Inflammatory macrophage (primary cell): ENCODE measurements at regions not wholly inside any gene's neighbourhood (a gene's known extent, or its start where the extent isn't known, plus 50 kb on each side); places are given as distances from the start of the nearest gene placed in this dataset.

Experiments used
- DNase-seq, 2 donors: peaks; one replicate each; pipeline ENCODE4 v3.0.0-alpha.2; 2020 to 2022

- DNase-seq = no peak
These were observed 194.3 kb upstream of the CAMK1G start for GRCh38 chr1:209389258-209389657.

- DNase-seq = no peak
These were observed 193.5 kb upstream of the CAMK1G start for GRCh38 chr1:209389975-209390374.

GRCh38 chr1:209390764-209391163 is 192.8 kb upstream of the CAMK1G start:
- no peak for DNase-seq

- DNase-seq = no peak
These were observed 191.7 kb upstream of the CAMK1G start for GRCh38 chr1:209391792-209392191.

- DNase-seq = no peak
These were observed 188.3 kb upstream of the CAMK1G start for GRCh38 chr1:209395169-209395568.

GRCh38 chr1:209397371-209397770 is 186.1 kb upstream of the CAMK1G start:
- peak; percentile 41 to 42 for DNase-seq

- DNase-seq = no peak
These were observed 185.6 kb upstream of the CAMK1G start for GRCh38 chr1:209397910-209398309.

GRCh38 chr1:209398313-209398991 is 185.1 kb upstream of the CAMK1G start:
- peak; percentile 81 to 93 for DNase-seq

- DNase-seq = no peak
These were observed 183.7 kb upstream of the CAMK1G start for GRCh38 chr1:209399800-209400199.

- no peak for DNase-seq
These were observed 182.9 kb upstream of the CAMK1G start for GRCh38 chr1:209400351-209401220.

GRCh38 chr1:209402697-209403096 is 180.8 kb upstream of the CAMK1G start:
- peak in 1 of 2 donors; percentile 34 for DNase-seq

- no peak for DNase-seq
These were observed 179.6 kb upstream of the CAMK1G start for GRCh38 chr1:209403921-209404320.

GRCh38 chr1:209404577-209404976 is 178.9 kb upstream of the CAMK1G start:
- no peak for DNase-seq

GRCh38 chr1:209405183-209405814 is 178.2 kb upstream of the CAMK1G start:
- peak; percentile 41 to 49 for DNase-seq

GRCh38 chr1:209406168-209406567 is 177.3 kb upstream of the CAMK1G start:
- DNase-seq = no peak

GRCh38 chr1:209406595-209406994 is 176.9 kb upstream of the CAMK1G start:
- DNase-seq = no peak

GRCh38 chr1:209409780-209410179 is 173.7 kb upstream of the CAMK1G start:
- no peak for DNase-seq

GRCh38 chr1:209411491-209411929 is 172.0 kb upstream of the CAMK1G start:
- DNase-seq = peak; percentile 77 to 92

GRCh38 chr1:209412036-209412435 is 171.5 kb upstream of the CAMK1G start:
- DNase-seq = no peak

- DNase-seq = no peak
These were observed 170.9 kb upstream of the CAMK1G start for GRCh38 chr1:209412566-209412965.

GRCh38 chr1:209413062-209413461 is 170.5 kb upstream of the CAMK1G start:
- DNase-seq = no peak

- DNase-seq = no peak
These were observed 168.6 kb upstream of the CAMK1G start for GRCh38 chr1:209414803-209415329.

GRCh38 chr1:209416039-209416438 is 167.5 kb upstream of the CAMK1G start:
- DNase-seq = no peak
